ENCODE measurements at regions not wholly inside any gene's neighbourhood (a gene's known extent, or its start where the extent isn't known, plus 50 kb on each side); places are given as distances from the start of the nearest gene placed in this dataset.

GRCh38 chr1:21372383-21372782 lies 67.6 kb upstream of the NBPF3 start:
- DNase-seq (ENCODE audit: low read depth in 1 of 2, low spot score in 1 of 2), result no peak

DNA sequence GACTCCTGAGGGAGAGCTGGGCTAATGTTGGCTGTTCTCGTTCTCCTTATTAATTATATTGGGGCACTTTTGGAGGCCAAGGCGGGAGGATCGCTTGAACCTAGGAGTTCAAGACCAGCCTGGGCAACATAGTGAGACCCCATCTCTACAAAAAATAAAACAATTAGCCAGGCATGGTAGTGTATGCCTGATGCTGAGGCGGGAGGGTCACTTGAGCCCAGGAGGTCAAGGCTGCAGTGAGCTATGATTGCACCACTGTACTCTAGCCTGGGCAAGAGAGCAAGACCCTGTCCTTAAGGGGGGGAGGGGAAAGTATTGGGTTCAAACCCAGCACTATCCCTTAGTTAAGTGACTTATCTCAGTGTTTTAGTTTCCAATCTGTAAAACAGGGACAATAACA lies 70.0 kb upstream of the NBPF3 start:
- H3K27me3 ChIP-seq (ENCODE audit: insufficient read depth, poor library complexity, severe bottlenecking), result no peaks in the 10 kb centered on the region
- H3K27ac ChIP-seq (replicated peaks), result no peak overlapping the region
- TF ChIP-seq GABPA (IDR thresholded peaks at IDR 0.05; ENCODE audit: low read depth) (no peak), POLR2AphosphoS5 (IDR thresholded peaks at IDR 0.05; ENCODE audit: low read depth) (no peak), REST (IDR thresholded peaks at IDR 0.05; ENCODE audit: insufficient replicate concordance, low read depth) (no peak), SPI1 (IDR thresholded peaks at IDR 0.05; ENCODE audit: borderline replicate concordance, low read depth) (no peak)
- TF ChIP-seq, protein P1, sequence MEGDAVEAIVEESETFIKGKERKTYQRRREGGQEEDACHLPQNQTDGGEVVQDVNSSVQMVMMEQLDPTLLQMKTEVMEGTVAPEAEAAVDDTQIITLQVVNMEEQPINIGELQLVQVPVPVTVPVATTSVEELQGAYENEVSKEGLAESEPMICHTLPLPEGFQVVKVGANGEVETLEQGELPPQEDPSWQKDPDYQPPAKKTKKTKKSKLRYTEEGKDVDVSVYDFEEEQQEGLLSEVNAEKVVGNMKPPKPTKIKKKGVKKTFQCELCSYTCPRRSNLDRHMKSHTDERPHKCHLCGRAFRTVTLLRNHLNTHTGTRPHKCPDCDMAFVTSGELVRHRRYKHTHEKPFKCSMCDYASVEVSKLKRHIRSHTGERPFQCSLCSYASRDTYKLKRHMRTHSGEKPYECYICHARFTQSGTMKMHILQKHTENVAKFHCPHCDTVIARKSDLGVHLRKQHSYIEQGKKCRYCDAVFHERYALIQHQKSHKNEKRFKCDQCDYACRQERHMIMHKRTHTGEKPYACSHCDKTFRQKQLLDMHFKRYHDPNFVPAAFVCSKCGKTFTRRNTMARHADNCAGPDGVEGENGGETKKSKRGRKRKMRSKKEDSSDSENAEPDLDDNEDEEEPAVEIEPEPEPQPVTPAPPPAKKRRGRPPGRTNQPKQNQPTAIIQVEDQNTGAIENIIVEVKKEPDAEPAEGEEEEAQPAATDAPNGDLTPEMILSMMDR (IDR thresholded peaks at IDR 0.05; ENCODE audit: insufficient read depth, low read length), result no peak
- no peak overlapping the region for H3K4me3 ChIP-seq (replicated peaks; ENCODE audit: insufficient read depth, low read length)
- DNase-seq (ENCODE audit: low read depth in 1 of 2, low spot score in 1 of 2), result no peak

More at GRCh38 chr1:21372383-21372782, 67.6 kb upstream of the NBPF3 start:
- H3K4me3 ChIP-seq (replicated peaks; ENCODE audit: insufficient read depth, low read length), result no peak overlapping the region
- H3K27ac ChIP-seq (replicated peaks), result no peak overlapping the region
- no peaks in the 10 kb centered on the region for H3K27me3 ChIP-seq (ENCODE audit: insufficient read depth, poor library complexity, severe bottlenecking)
- TF ChIP-seq, protein P1 (IDR thresholded peaks at IDR 0.05; ENCODE audit: insufficient read depth, low read length), result no peak
- no peak for TF ChIP-seq SPI1 (IDR thresholded peaks at IDR 0.05; ENCODE audit: borderline replicate concordance, low read depth)
- TF ChIP-seq REST (IDR thresholded peaks at IDR 0.05; ENCODE audit: insufficient replicate concordance, low read depth), result no peak
- TF ChIP-seq POLR2AphosphoS5 (IDR thresholded peaks at IDR 0.05; ENCODE audit: low read depth), result no peak
- TF ChIP-seq GABPA (IDR thresholded peaks at IDR 0.05; ENCODE audit: low read depth), result no peak

- no peak overlapping the region for H3K4me3 ChIP-seq (replicated peaks; ENCODE audit: insufficient read depth, low read length)
Observed at GRCh38 chr1:21368515-21369289, 71.2 kb upstream of the NBPF3 start.

More at GRCh38 chr1:21368515-21369289, 71.2 kb upstream of the NBPF3 start:
- TF ChIP-seq SPI1 (IDR thresholded peaks at IDR 0.05; ENCODE audit: borderline replicate concordance, low read depth) (no peak), GABPA (IDR thresholded peaks at IDR 0.05; ENCODE audit: low read depth) (no peak), REST (IDR thresholded peaks at IDR 0.05; ENCODE audit: insufficient replicate concordance, low read depth) (no peak), POLR2AphosphoS5 (IDR thresholded peaks at IDR 0.05; ENCODE audit: low read depth) (no peak)
- TF ChIP-seq, protein P1 (IDR thresholded peaks at IDR 0.05; ENCODE audit: insufficient read depth, low read length), result peak; percentile 78
- peak; percentile 36 to 54 for DNase-seq (ENCODE audit: low read depth in 1 of 2, low spot score in 1 of 2)
- Histone ChIP-seq H3K27me3 (ENCODE audit: insufficient read depth, poor library complexity, severe bottlenecking) (no peaks in the 10 kb centered on the region), H3K27ac (replicated peaks) (no peak overlapping the region)
